ENCODE measurements at regions not wholly inside any gene's neighbourhood (a gene's known extent, or its start where the extent isn't known, plus 50 kb on each side); places are given as distances from the start of the nearest gene placed in this dataset.

GRCh38 chr7:16038906-16039305 lies 352.4 kb upstream of the MEOX2 start:
- TF ChIP-seq TAF1 (IDR thresholded peaks at IDR 0.05; ENCODE audit: borderline replicate concordance, low read depth, low read length), result no peak
- no peak for TF ChIP-seq POLR2A (IDR thresholded peaks at IDR 0.05; ENCODE audit: low read depth, low read length)

Measured in GM12892 (cell line).